HG03280 (cell line): ENCODE measurements at regions not wholly inside any gene's neighbourhood (a gene's known extent, or its start where the extent isn't known, plus 50 kb on each side); places are given as distances from the start of the nearest gene placed in this dataset.

Source experiments
- ATAC-seq: cut with Tn5 transposase; IDR thresholded peaks from one replicate; pipeline ENCODE4 v1.9.1; 2021; ENCODE audit warnings: mild to moderate bottlenecking, moderate library complexity; ENCODE audit not compliant: unreplicated experiment

DNA sequence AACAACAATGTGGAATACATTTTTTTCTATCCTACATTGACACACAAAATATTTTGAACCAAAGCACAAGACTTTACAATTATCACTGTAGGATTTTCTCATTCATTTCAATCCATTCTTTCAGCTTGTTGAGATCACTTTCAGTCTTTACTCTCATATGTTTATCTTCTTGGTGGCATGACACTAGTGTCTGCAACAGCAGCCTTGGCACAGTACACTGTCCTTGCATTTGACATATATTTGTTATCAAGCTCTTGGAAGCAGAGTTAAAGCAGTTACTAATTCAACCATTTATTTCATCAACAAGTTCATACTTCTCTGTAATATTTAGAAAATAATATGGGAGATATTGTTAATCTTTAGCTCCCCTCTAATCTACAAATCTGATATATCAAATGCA is 922.4 kb upstream of the ADGRL2 start:
- no peak for ATAC-seq

- ATAC-seq = no peak
Measured at GRCh38 chr1:80876035-80876434, 924.7 kb upstream of the ADGRL2 start.

- no peak for ATAC-seq
Measured at GRCh38 chr1:80869299-80869698, 931.4 kb upstream of the ADGRL2 start.

DNA sequence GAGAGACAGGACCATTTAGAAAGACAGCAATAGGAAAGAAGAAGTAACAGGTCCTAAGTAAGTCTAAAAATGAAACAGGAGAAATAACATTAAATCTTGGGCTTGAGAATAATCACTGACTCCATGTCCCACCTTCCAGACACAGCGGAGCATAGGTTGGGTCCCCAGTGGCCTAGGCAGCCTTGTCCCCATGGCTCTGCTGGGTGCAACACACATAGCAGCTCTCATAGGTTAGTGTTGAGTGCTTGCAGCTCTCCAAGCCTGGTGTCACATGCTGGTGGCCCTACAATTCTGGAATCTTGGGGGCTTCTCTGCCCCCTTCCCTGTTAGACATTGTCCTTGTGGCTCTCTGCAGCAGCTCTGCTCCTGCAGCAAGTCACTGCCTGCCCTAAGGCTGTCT is 952.8 kb upstream of the ADGRL2 start:
- no peak for ATAC-seq

- no peak for ATAC-seq
Measured at GRCh38 chr1:80846966-80847365, 953.8 kb upstream of the ADGRL2 start.

DNA sequence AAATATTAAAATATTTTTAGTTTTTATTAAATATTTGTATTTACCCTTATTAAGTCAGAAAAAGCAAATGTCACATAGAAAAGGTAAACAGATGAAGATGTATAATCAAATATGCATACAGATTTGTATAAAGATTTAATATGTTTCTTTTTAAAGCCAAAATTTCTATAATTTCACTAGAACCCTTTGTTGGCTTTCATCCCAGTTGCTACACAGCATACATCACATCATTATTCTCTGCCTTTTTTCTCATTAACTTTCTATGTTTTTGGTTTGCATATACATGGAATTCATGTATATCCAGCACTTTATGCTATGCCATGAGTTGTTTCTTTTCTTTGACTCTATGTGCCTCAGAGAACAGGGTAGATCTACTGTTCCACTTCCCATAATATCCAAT is 957.9 kb upstream of the ADGRL2 start:
- ATAC-seq = no peak

DNA sequence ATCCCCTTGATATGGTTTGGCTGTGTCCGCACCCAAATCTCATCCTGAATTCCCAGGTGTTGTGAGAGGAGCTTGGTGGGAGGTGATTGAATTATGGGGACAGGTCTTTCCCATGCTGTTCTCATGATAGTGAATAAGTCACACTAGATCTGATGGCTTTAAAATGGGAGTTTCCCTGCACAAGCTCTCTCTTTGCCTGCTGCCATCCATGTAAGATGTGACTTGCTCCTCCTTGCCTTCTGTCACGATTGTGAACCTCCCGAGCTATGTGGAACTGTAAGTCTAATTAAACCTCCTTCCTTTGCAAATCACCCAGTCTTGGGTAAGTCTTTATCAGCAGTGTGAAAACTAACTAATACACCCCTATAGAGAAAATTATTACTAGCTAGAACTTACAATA is 959.5 kb upstream of the ADGRL2 start:
- ATAC-seq = no peak

DNA sequence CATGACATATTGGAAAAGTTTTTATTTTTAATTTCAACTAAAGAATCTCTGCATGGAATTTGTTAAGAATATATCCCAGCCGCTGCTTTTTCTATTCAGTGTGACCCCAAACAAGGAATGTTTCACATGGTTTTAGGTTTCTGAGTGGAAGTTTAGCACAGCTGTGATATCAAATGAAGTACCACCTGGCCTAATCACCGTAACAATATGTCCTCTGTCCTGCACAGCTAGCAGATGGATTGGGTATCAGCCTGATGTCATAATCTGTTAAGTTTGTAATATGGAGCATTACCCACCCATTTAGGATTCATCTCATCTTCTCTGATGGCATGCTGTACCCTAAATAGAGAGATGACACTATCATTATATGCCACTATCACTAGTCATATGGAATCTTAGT is 963.7 kb upstream of the ADGRL2 start:
- ATAC-seq = no peak

GRCh38 chr1:80836505-80836904 is 964.2 kb upstream of the ADGRL2 start:
- ATAC-seq = no peak

- ATAC-seq = no peak
Measured at GRCh38 chr1:80827666-80828065, 973.1 kb upstream of the ADGRL2 start.

GRCh38 chr1:80825067-80825466 is 975.7 kb upstream of the ADGRL2 start:
- no peak for ATAC-seq

GRCh38 chr1:80818211-80818610 is 982.5 kb upstream of the ADGRL2 start:
- ATAC-seq = no peak

- ATAC-seq = no peak
Measured at GRCh38 chr1:80807981-80808380, 992.8 kb upstream of the ADGRL2 start.

DNA sequence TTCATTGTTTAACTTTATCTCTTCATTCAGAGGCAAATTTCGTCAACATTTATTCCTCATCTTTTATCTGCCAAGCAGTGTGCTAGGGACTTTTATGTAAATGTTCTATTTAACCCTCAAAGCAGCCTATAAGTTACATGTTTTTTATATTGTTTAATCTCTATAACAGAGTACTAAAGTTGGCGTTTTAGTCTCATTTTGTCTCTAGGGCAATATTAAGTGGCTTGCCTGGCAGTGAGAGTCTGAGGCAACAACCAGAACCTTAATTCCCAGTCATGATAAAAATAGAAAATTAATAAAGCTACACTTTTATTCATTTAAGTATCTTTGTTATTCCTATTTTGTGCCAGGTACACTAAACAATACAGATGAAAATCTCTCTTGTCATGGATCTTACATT is 994.3 kb upstream of the ADGRL2 start:
- no peak for ATAC-seq

DNA sequence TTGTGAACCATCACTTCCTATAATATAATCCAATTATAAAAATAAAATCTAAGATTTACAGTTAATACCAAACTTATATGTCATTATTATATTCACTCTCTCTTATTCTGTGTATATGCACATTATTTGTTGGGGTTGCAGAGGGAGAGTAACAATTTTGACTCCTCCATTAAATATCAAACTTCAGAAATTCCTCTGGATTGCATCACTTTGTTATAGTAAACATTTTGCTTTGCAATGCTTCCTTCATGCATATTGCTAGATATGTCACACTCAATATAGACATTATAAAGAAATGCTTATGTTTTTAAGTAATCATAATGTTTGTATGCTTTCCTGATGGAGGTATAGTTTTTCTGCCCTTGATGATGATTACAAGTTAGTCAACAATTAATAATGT is 999.0 kb upstream of the ADGRL2 start:
- ATAC-seq = no peak

- ATAC-seq = no peak
Measured at GRCh38 chr1:80799457-80799856, 1001.3 kb upstream of the ADGRL2 start.

GRCh38 chr1:80779275-80779674 is 1021.5 kb upstream of the ADGRL2 start:
- ATAC-seq = no peak

- no peak for ATAC-seq
Measured at GRCh38 chr1:80778094-80778840, 1022.5 kb upstream of the ADGRL2 start.

DNA sequence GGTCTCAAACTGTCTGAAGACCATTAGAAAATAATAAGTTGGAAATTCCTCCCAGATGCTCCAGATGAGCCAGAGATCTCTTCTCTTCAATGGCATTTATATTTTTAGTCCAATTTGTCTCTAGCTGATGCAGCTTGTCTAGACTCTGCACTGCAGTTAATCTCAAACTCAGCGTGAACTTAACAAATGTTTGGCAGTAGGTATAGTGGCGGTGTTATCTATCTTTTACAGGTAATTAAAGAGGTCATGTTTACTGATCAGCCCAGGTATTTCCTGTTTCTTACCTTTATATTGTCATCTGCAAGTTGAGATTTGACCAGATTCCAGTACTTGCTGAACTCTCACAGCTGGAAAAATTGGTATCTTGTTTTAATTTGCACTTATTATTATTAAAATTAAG is 1024.5 kb upstream of the ADGRL2 start:
- ATAC-seq = no peak

GRCh38 chr1:80769208-80769750 is 1031.5 kb upstream of the ADGRL2 start:
- no peak for ATAC-seq

DNA sequence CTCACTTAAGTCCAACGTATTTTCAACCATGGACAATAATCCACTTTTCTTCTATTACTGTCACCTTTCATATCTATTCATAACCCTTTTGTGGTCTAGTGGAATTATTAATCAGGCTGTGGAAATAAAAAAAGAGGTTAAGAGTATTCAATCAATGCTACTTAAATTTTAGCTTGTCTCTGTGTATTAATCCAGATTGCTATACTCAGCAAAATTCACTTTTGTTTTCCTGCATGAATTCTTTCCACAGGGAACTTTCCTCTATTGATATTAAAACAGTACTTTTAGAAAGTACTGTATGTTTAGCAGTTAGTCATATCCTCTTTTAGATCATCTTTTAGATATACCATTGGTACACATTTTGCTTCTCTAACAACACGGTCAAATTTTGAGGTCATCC is 1033.0 kb upstream of the ADGRL2 start:
- ATAC-seq = no peak

- ATAC-seq = no peak
Measured at GRCh38 chr1:80759354-80759753, 1041.4 kb upstream of the ADGRL2 start.

- no peak for ATAC-seq
Measured at GRCh38 chr1:80755944-80756343, 1044.8 kb upstream of the ADGRL2 start.
